Esophagus squamous epithelium (tissue), 5 donors: ENCODE measurements at regions not wholly inside any gene's neighbourhood (a gene's known extent, or its start where the extent isn't known, plus 50 kb on each side); places are given as distances from the start of the nearest gene placed in this dataset.

Experiments used
- DNase-seq: peaks from one replicate; lab custom pipeline; 2025; lab: John Stamatoyannopoulos, UW
- H3K27ac ChIP-seq, 4 donors: fragments of 200-600 bp; sonication (generic); one replicate each; pipeline ENCODE4 v1.5.1; 2016 to 2019; ENCODE audit warnings: mild to moderate bottlenecking in 1 of 4
- H3K27me3 ChIP-seq, 4 donors: fragments of 200-600 bp; sonication (generic); 1 replicate in 3 of 4; 2 replicates in 1 of 4; pipeline versions ENCODE4 v1.5.1 to v1.6.0; 2017 to 2021; ENCODE audit warnings: antibody characterized with exemption in 1 of 4
- H3K36me3 ChIP-seq, 3 donors: fragments of 200-600 bp; sonication (generic); one replicate each; pipeline ENCODE4 v1.5.1; 2016 to 2019
- H3K4me1 ChIP-seq, 3 donors: fragments of 200-600 bp; sonication (generic); one replicate each; pipeline ENCODE4 v1.5.1; 2017 to 2019
- H3K4me3 ChIP-seq, 4 donors: fragments of 200-600 bp; sonication (generic); 1 replicate in 3 of 4; 2 replicates in 1 of 4; pipeline ENCODE4 v1.5.1; 2016 to 2019; ENCODE audit warnings: mild to moderate bottlenecking in 2 of 4, moderate library complexity in 1 of 4
- H3K9me3 ChIP-seq, 3 donors: fragments of 200-600 bp; sonication (generic); one replicate each; pipeline ENCODE4 v1.5.1; 2016 to 2019
- CTCF ChIP-seq, 6 experiments: fragments of 450-650 bp in 4 of 6; fragments of 200-600 bp in 2 of 6; sonication (generic) in 2 of 6; IDR thresholded peaks; one replicate each; pipeline ENCODE4 v1.5.1; 2016 to 2019; ENCODE audit warnings: antibody characterized with exemption in 6 of 6, mild to moderate bottlenecking in 4 of 6, moderate library complexity in 4 of 6
- POLR2A ChIP-seq, 4 donors: fragments of 450-650 bp; IDR thresholded peaks; one replicate each; pipeline ENCODE4 v1.6.1; 2017; ENCODE audit warnings: antibody characterized with exemption in 4 of 4, mild to moderate bottlenecking in 4 of 4, moderate library complexity in 3 of 4
- WGBS, 2 donors: methylation state at CpG; one replicate each; pipeline ENCODE4 v1.1.5; 2018; 5-methylcytosine and 5-hydroxymethylcytosine counted together
- intact Hi-C: fragments of 100-400 bp; cut with DNase I; formaldehyde crosslinking; loops from one replicate; pipeline ENCODE4 v1.15.0; 2022
- donor health status: DM: yes; HTN: yes; CAD: no.

- TF ChIP-seq CTCF (IDR thresholded peaks at IDR 0.05) (no peak), POLR2A (IDR thresholded peaks at IDR 0.05) (no peak)
- no peak overlapping the region for H3K27ac ChIP-seq
- H3K4me1 ChIP-seq = no peaks in the 10 kb centered on the region
- no peaks in the 10 kb centered on the region for H3K27me3 ChIP-seq
- H3K4me3 ChIP-seq = no peak overlapping the region
- no peaks in the 10 kb centered on the region for H3K36me3 ChIP-seq
- no peak for DNase-seq
- 72 to 85% methylated on average over 4 to 5 of the region's 5 CpGs for WGBS, 2 donors
- no peaks in the 10 kb centered on the region for H3K9me3 ChIP-seq
- intact Hi-C loops = no loop called here
These were observed 540.3 kb upstream of the CCDC54 start for GRCh38 chr3:106836906-106837305.

GRCh38 chr3:106837616-106838015, 539.6 kb upstream of the CCDC54 start:
- Histone ChIP-seq H3K36me3 (no peaks in the 10 kb centered on the region), H3K4me1 (no peaks in the 10 kb centered on the region), H3K9me3 (no peaks in the 10 kb centered on the region), H3K4me3 (no peak overlapping the region), H3K27ac (no peak overlapping the region), H3K27me3 (no peaks in the 10 kb centered on the region)
- no peak for DNase-seq
- no peak for TF ChIP-seq POLR2A (IDR thresholded peaks at IDR 0.05)
- TF ChIP-seq CTCF (IDR thresholded peaks at IDR 0.05) = no peak
- WGBS, 2 donors = 73 to 81% methylated on average over 2 to 3 of the region's 3 CpGs
- intact Hi-C loops = no loop called here

GRCh38 chr3:106839576-106840280, 537.5 kb upstream of the CCDC54 start:
- DNase-seq = no peak
- Histone ChIP-seq H3K27me3 (no peaks in the 10 kb centered on the region), H3K36me3 (no peaks in the 10 kb centered on the region), H3K4me1 (no peaks in the 10 kb centered on the region), H3K4me3 (no peak overlapping the region), H3K27ac (no peak overlapping the region), H3K9me3 (no peaks in the 10 kb centered on the region)
- TF ChIP-seq CTCF (IDR thresholded peaks at IDR 0.05) (no peak), POLR2A (IDR thresholded peaks at IDR 0.05) (no peak)
- intact Hi-C loops = no loop called here
- WGBS, 2 donors = 27 to 35% methylated on average over 2 of the region's 2 CpGs

GRCh38 chr3:106840319-106840718, 536.9 kb upstream of the CCDC54 start:
- H3K27ac ChIP-seq = no peak overlapping the region
- TF ChIP-seq POLR2A (IDR thresholded peaks at IDR 0.05) = no peak
- no peak for TF ChIP-seq CTCF (IDR thresholded peaks at IDR 0.05)
- no peak for DNase-seq
- intact Hi-C loops = no loop called here
- H3K27me3 ChIP-seq = no peaks in the 10 kb centered on the region
- no peaks in the 10 kb centered on the region for H3K9me3 ChIP-seq
- no peak overlapping the region for H3K4me3 ChIP-seq
- no peaks in the 10 kb centered on the region for H3K36me3 ChIP-seq
- H3K4me1 ChIP-seq = no peaks in the 10 kb centered on the region

- 59 to 64% methylated on average over 2 of the region's 2 CpGs for WGBS, 2 donors
- H3K4me1 ChIP-seq = no peaks in the 10 kb centered on the region
- H3K27ac ChIP-seq = no peak overlapping the region
- intact Hi-C loops = no loop called here
- no peaks in the 10 kb centered on the region for H3K27me3 ChIP-seq
- no peak for DNase-seq
- H3K36me3 ChIP-seq = no peaks in the 10 kb centered on the region
- no peak overlapping the region for H3K4me3 ChIP-seq
- no peak for TF ChIP-seq POLR2A (IDR thresholded peaks at IDR 0.05)
- no peak for TF ChIP-seq CTCF (IDR thresholded peaks at IDR 0.05)
- H3K9me3 ChIP-seq = no peaks in the 10 kb centered on the region
These were observed 535.1 kb upstream of the CCDC54 start for GRCh38 chr3:106842151-106842550.
